LHCN-M2 (cell line): ENCODE measurements at regions not wholly inside any gene's neighbourhood (a gene's known extent, or its start where the extent isn't known, plus 50 kb on each side); places are given as distances from the start of the nearest gene placed in this dataset.
A peak's percentile ranks its signal among the peaks of the same experiment; 100 is the strongest.

Experiments used
- DNase-seq: peaks from one replicate; pipeline ENCODE4 v3.0.0-alpha.2; 2012; ENCODE audit warnings: low read depth

DNA sequence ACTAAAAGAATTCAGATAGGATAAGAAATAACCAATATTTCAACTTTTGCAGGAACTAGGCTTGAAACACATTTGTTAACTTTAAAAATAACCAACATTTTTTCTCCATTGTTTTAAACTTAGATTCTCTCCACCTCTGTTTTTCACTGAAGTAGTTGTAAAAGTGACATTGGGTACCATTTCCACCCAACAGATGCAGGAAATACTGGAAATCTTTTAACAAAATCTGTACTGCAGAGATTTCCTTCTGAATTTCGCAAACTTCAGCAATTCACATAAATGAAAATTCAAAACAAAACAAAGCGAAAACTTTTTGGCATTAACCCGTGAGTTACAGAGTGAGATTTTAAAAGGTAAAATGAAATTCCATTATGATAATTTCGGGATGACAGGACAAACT is 731.7 kb downstream of the RFPL4B start:
- DNase-seq: no peak

DNA sequence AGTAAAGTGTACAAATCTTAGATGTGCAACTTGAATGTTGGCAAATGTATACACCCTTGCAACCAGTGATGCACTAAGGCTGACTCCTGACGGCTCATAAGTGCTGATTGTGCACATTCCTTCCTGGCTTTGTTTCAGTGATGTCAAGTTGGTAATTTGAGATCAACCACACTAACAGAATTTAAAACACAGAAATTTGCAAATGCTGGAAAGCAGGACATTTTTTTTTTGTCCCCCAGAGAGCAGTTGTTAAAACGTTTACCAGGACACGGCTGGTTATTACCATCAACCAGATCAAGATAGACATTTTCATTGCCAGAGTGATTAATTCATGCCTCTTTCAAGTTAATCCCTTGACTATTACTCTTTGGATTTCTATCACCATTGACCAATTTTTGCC is 735.6 kb downstream of the RFPL4B start:
- peak; percentile 77 for DNase-seq

- DNase-seq: no peak
Observed at GRCh38 chr6:113083947-113084346, 736.8 kb downstream of the RFPL4B start.

- DNase-seq: no peak
Observed at GRCh38 chr6:113089056-113089455, 741.9 kb downstream of the RFPL4B start.

- DNase-seq: no peak
Observed at GRCh38 chr6:113092795-113093194, 745.7 kb downstream of the RFPL4B start.

DNA sequence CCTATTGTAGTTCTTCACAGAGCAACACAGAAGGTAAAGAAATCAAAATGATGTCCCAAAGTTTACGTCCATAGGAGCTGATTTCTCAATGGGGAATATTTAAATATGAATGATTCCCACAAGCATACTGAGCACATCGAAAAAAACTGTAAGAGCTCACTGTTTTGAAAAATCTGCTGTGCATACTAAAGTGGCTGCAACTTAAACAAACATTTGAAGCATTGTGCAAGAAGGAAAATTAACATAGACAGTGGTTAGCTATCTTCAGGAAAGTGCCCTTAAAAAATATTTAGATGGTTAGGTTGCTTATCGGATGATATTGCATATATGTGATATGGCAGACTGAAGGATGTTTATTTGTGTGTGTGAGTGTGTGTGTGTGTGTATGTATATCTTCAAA is 747.6 kb downstream of the RFPL4B start:
- no peak for DNase-seq

- no peak for DNase-seq
Observed at GRCh38 chr6:113095841-113096240, 748.7 kb downstream of the RFPL4B start.

- peak; percentile 83 for DNase-seq
Observed at GRCh38 chr6:113102761-113103160, 754.4 kb upstream of the MARCKS start.

- peak; percentile 95 for DNase-seq
Observed at GRCh38 chr6:113103634-113104361, 753.3 kb upstream of the MARCKS start.

- DNase-seq: no peak
Observed at GRCh38 chr6:113104541-113104940, 752.6 kb upstream of the MARCKS start.

DNA sequence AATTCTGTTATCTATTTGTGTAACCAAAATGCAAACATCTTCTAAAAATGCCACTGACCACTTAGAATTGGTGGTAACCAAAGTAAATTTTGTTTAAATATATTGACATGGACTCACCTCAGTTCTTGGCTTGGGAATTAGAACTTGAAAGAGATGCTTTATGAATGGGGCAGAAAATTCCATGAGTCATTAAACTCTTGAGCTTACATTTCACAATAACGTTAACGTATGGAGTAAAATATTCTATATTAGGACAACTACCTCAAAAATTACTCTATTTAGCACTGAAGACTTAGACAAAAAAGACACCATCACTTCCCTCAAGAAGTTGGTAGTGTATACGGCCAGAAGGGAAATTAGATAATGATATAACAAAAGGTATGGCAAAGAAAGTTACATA is 752.2 kb upstream of the MARCKS start:
- DNase-seq: no peak

- no peak for DNase-seq
Observed at GRCh38 chr6:113110211-113110610, 746.9 kb upstream of the MARCKS start.

DNA sequence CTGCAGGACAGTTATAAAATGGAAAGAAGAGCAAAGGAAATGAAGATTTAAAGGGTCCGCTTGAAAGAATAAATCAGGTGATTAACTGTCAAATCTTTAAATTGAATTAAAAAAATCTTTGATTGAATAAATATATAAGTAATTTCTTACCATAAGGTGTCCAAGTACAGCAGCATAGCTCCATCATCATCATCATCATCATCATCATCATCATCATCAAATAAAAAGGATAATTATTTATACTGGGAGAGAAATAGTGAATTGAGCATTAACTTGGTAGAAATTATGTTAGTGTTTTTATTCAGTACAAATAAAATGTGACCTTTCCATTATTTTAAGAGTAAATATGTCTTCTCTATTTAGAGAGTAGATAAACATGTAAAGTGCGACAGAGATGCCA is 745.6 kb upstream of the MARCKS start:
- no peak for DNase-seq

DNA sequence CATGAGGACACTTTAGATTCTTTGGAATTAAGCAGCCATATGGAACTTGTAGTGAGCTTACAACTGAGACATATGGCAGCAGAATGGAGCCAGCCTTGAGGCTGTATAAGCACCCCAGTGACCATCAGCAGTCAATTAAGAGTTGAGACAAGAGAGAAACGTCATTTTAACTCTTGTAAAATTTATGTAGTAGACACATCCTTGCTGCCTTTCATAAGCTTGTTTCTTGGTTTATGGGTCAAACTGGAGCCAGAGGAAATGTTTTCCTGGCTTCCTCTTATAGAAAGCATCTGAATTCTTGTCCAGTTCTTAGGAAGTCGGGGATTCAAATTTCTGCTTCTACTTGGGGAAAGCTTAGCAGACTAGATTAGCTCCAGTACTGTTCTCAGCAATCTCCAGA is 745.1 kb upstream of the MARCKS start:
- no peak for DNase-seq

DNA sequence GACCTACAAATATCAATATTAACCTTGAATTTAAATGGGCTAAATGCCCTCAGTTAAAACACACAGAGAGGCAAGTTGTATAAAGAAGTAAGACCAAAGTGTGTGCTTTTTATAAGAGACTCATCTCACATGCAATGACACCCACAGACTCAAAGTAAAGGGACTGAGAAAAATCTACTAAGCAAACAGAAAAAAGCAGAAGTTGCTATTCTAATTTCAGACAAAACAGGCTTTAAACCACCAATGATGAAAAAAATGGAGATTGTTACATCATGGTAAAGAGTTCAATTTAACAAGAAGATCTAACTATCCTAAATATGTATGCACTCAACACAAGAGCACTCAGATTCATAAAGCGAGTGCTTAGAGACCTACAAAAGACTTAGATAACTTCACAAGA is 741.9 kb upstream of the MARCKS start:
- DNase-seq: no peak

DNA sequence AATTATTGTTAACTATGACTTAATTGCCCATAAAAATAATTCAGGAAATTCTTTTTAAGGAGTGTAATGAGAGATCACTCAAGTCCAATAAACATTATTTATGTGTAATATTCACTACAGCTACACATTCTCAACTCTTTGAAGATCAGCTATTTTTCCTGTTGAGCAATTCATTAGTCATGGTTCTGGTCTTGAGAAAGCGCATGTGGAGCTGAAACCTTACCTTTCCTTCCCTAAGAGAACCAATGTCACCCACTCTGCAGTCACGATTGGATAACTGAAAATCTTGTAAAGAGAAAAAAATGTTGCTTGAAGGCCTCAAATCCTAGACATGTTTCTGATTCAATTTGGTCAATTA is 736.9 kb upstream of the MARCKS start:
- peak; percentile 96 for DNase-seq

DNA sequence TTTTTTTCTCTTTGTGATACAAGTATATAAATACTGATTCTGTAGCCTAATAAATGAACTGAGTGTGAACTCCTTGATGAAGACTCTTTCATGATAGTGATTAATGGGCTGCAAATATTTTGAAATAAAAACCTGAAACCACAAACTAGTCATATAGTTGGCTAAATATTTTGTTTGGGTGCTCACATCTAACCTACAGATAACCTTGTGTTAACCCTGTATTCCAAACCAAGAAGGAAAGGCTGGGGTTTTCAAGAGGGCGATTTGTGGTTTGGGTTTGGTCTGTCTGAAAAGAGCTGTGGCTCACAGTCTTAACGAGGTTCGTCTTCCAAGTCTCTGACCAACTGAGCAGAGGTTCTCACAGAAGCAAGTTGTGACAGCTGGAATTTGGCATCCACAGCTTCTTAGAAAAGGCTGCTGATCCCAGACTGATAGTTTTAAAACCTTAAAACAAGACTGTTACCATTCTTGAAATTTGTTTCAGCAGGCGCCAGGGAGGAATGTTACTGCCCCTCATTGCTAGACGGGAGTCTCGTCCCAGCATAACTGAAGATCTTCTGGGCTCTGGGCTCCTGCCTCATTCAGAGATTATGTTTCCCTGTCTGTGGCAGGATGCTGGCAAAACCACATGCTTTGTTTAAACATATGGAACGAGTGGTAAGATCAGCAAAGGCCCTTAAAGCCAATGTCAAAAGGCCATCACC is 736.4 kb upstream of the MARCKS start:
- DNase-seq: peak; percentile 92

DNA sequence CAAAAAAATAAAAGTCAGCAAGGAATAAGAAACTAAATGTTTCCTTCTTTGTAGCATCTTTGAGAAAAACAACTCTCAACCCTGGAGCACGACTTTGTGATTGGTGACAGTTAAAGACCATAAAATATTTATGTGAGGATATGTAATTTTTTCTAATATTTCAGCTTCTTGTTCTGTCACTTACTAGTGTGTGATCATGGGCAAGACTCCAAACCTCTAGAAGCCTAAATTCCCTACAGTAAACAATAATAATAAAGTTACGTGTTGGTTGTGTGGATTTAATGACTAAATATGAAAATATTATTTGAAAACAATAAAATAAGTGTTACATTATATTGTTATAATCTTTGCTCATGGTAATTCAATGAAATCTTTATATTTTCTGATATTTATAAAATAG is 735.6 kb upstream of the MARCKS start:
- no peak for DNase-seq

- DNase-seq: peak; percentile 97
Observed at GRCh38 chr6:113122060-113122459, 735.1 kb upstream of the MARCKS start.

GRCh38 chr6:113125626-113126025 is 731.5 kb upstream of the MARCKS start:
- DNase-seq: no peak

GRCh38 chr6:113127786-113128419 is 729.2 kb upstream of the MARCKS start:
- no peak for DNase-seq

DNA sequence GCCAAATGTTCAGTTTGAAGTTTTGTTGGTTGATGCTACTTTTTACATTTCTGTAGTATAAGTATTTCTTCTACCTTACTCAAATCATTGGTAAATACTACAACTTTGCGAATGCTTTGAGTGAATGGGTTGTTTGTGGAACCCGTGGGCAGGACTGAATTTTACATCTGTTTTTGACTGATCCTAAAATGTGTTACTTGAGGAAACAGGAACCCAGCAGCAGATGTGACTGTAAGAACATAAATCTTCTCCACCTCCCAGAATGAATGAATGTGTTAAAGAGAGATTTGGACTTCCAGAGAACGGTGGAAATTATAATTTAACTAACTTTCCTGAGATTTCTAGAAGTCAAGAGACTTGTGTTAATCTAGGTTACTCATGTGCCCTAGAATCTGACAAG is 728.5 kb upstream of the MARCKS start:
- DNase-seq: no peak

GRCh38 chr6:113129991-113130390 is 727.2 kb upstream of the MARCKS start:
- no peak for DNase-seq
